K562 (cell line): ENCODE measurements at regions not wholly inside any gene's neighbourhood (a gene's known extent, or its start where the extent isn't known, plus 50 kb on each side); places are given as distances from the start of the nearest gene placed in this dataset.

ENCODE experiments used
- ATAC-seq: fragments of 200-7000 bp; cut with Tn5 transposase; 3 replicates; pipeline ENCODE4 v1.9.1; 2020; ENCODE audit warnings: moderate library complexity
- BruUV-seq: library from RNA; stranded (reverse); fragments of 400-500 nt; replicated peaks from 2 replicates; lab custom pipeline; 2021; lab: Mats Ljungman, UMichigan
- CTCF ChIA-PET: fragments of 300-600 bp; formaldehyde crosslinking; extraction: SDS; loops from one replicate; lab custom pipeline; 2021; ENCODE audit warnings: low intra/inter-chr PET ratio; lab: Yijun Ruan, JAX
- POLR2A ChIA-PET: fragments of 300-600, 350-650 bp; sonication (Branson Sonifier 250); formaldehyde crosslinking; extraction: SDS; loops from one replicate; lab custom pipeline; 2021; ENCODE audit warnings: antibody characterized with exemption, inconsistent platforms; lab: Yijun Ruan, JAX
- DNase-seq, 4 experiments: peaks; one replicate each; pipeline versions ENCODE4 v3.0.0 to v3.0.0-alpha.2; 2011 to 2018; ENCODE audit warnings: low spot score in 3 of 4, mixed read lengths in 3 of 4; ENCODE audit errors: extremely low read depth in 1 of 4
- FAIRE-seq: peaks from 2 replicates; lab custom pipeline; 2011; peaks lifted over from hg19 to GRCh38; lab: Jason Lieb, UNC
- H2AFZ ChIP-seq: 2 replicates; pipeline ENCODE4 v1.6.0; 2011; ENCODE audit warnings: low read depth, low read length, control low read depth, inconsistent platforms
- H3K27ac ChIP-seq: fragments of 200-600 bp; 3 replicates; pipeline ENCODE4 v1.8.0; 2011; ENCODE audit warnings: low read depth, mild to moderate bottlenecking, control low read depth, inconsistent platforms, low read length, moderate library complexity, mixed read lengths; ENCODE audit errors: extremely low read depth
- H3K27me3 ChIP-seq, 2 experiments: fragments of 300-600 bp in 1 of 2; 2 replicates in 1 of 2; 3 replicates in 1 of 2; pipeline versions ENCODE4 v1.6.0 to v1.8.0; 2011; ENCODE audit warnings: inconsistent platforms in 2 of 2, low read length in 2 of 2, mild to moderate bottlenecking in 1 of 2, mixed read lengths in 1 of 2, moderate library complexity in 1 of 2; ENCODE audit not compliant: control insufficient read depth in 2 of 2, insufficient read depth in 2 of 2
- H3K36me3 ChIP-seq: fragments of 300-600 bp; 3 replicates; pipeline ENCODE4 v1.8.0; 2011; ENCODE audit warnings: mild to moderate bottlenecking, low read length, inconsistent platforms; ENCODE audit not compliant: control insufficient read depth, insufficient read depth
- H3K4me1 ChIP-seq, 2 experiments: fragments of 200-600 bp in 1 of 2; replicated peaks in 1 of 2; 2 replicates in 1 of 2; 3 replicates in 1 of 2; pipeline versions ENCODE4 v1.5.1 to v1.8.0; 2011; ENCODE audit warnings: inconsistent platforms in 2 of 2, low read length in 2 of 2, mild to moderate bottlenecking in 1 of 2, mixed read lengths in 1 of 2, moderate library complexity in 1 of 2; ENCODE audit not compliant: control insufficient read depth in 2 of 2, insufficient read depth in 2 of 2
- H3K4me2 ChIP-seq: 2 replicates; pipeline ENCODE4 v1.6.1; 2011; ENCODE audit warnings: low read length, control low read depth, inconsistent platforms, mixed read lengths; ENCODE audit not compliant: insufficient read depth
- H3K4me3 ChIP-seq: fragments of 200-600 bp; sonication (generic), shearing (Covaris generic); 2 replicates; pipeline ENCODE4 v1.5.1; 2016; ENCODE audit warnings: control low read depth, inconsistent platforms
- H3K79me2 ChIP-seq: fragments of 200-600 bp; 3 replicates; pipeline ENCODE4 v1.8.0; 2011; ENCODE audit warnings: low read length, inconsistent platforms; ENCODE audit not compliant: control insufficient read depth, insufficient read depth
- H3K9ac ChIP-seq, 2 experiments: 2 replicates each; pipeline versions ENCODE4 v1.6.0 to v1.6.1; 2011; ENCODE audit warnings: low read depth in 2 of 2, low read length in 2 of 2, control low read depth in 1 of 2, inconsistent platforms in 1 of 2, mild to moderate bottlenecking in 1 of 2, mixed read lengths in 1 of 2; ENCODE audit not compliant: insufficient read depth in 1 of 2
- H3K9me1 ChIP-seq: one replicate; pipeline ENCODE4 v1.6.0; 2011; ENCODE audit warnings: inconsistent platforms, mild to moderate bottlenecking, low read length, moderate library complexity; ENCODE audit not compliant: control insufficient read depth, insufficient read depth
- H3K9me3 ChIP-seq: replicated peaks from 2 replicates; pipeline ENCODE4 v1.5.1; 2011; ENCODE audit warnings: low read depth, low read length, inconsistent platforms; ENCODE audit not compliant: control insufficient read depth, insufficient read depth
- H4K20me1 ChIP-seq: replicated peaks from 2 replicates; pipeline ENCODE4 v1.6.1; 2011; ENCODE audit warnings: low read length, inconsistent platforms, mixed read lengths; ENCODE audit not compliant: control insufficient read depth, insufficient read depth
- ASH1L ChIP-seq: fragments of 450-650 bp; IDR thresholded peaks from 2 replicates; pipeline ENCODE4 v1.6.1; 2018; ENCODE audit warnings: borderline replicate concordance, mild to moderate bottlenecking, low read depth; ENCODE audit not compliant: partially characterized antibody
- CSDE1 ChIP-seq, 2 experiments: fragments of 450-650 bp; IDR thresholded peaks; 2 replicates each; pipeline ENCODE4 v1.6.1; 2016; ENCODE audit warnings: mild to moderate bottlenecking in 1 of 2
- E4F1 ChIP-seq: fragments of 250-450 bp; sonication (Bioruptor Pico); IDR thresholded peaks from 2 replicates; pipeline ENCODE4 v1.5.0; 2021; ENCODE audit warnings: mild to moderate bottlenecking, borderline replicate concordance
- ESRRA ChIP-seq: fragments of 450-650 bp; IDR thresholded peaks from 2 replicates; pipeline ENCODE4 v1.6.1; 2014; ENCODE audit warnings: low read depth, mild to moderate bottlenecking, moderate library complexity, borderline replicate concordance
- FOXA1 ChIP-seq: fragments of 450-650 bp; IDR thresholded peaks from 2 replicates; pipeline ENCODE4 v1.6.1; 2016; ENCODE audit warnings: mild to moderate bottlenecking, borderline replicate concordance
- GMEB1 ChIP-seq: fragments of 250-450 bp; sonication (Bioruptor Pico); IDR thresholded peaks from 2 replicates; pipeline ENCODE4 v1.4.0; 2020; ENCODE audit warnings: mild to moderate bottlenecking
- KAT8 ChIP-seq: fragments of 450-650 bp; IDR thresholded peaks from 2 replicates; pipeline ENCODE4 v1.6.1; 2016; ENCODE audit warnings: low read depth, mild to moderate bottlenecking
- RBM17 ChIP-seq: fragments of 200-400 bp; formaldehyde crosslinking; IDR thresholded peaks from 2 replicates; pipeline ENCODE4 v1.6.1; 2017; ENCODE audit warnings: low read depth, mild to moderate bottlenecking, low read length, borderline replicate concordance
- SP2 ChIP-seq: IDR thresholded peaks from 2 replicates; pipeline ENCODE4 v1.6.1; 2011; ENCODE audit warnings: mild to moderate bottlenecking, low read depth, low read length, moderate library complexity; ENCODE audit not compliant: poor library complexity, severe bottlenecking; ENCODE audit errors: extremely low read depth
- THRB ChIP-seq: fragments of 450-650 bp; formaldehyde crosslinking; conservative IDR thresholded peaks from 2 replicates; pipeline ENCODE4 v1.4.0; 2022; ENCODE audit warnings: mild to moderate bottlenecking, missing genetic modification characterization
- ZNF449 ChIP-seq: fragments of 250-450 bp; sonication (Bioruptor Pico); IDR thresholded peaks from 2 replicates; pipeline ENCODE4 v1.8.0; 2022; ENCODE audit warnings: moderate library complexity, mild to moderate bottlenecking, inconsistent platforms
- WGBS: fragments of 100-300 bp; shearing (Covaris generic); methylation state at CpG from one replicate; pipeline ENCODE4 v1.1.6; 2016; ENCODE audit warnings: low coverage, mixed read lengths; ENCODE audit not compliant: insufficient coverage; ENCODE audit errors: missing lambda C conversion rate; 5-methylcytosine and 5-hydroxymethylcytosine counted together
- in situ Hi-C: fragments of 300-500 bp; cut with MboI; formaldehyde crosslinking; loops from 4 replicates; pipeline ENCODE4 v1.15.0; 2018; ENCODE audit warnings: inconsistent platforms, mixed read lengths
- intact Hi-C: fragments of 100-400 bp; cut with micrococcal nuclease; formaldehyde crosslinking; loops from 2 replicates; pipeline ENCODE4 v1.14.2; 2022

- Histone ChIP-seq H3K4me2 (no peak overlapping the region), H3K36me3 (no peaks in the 10 kb centered on the region), H2AFZ (no peak overlapping the region), H3K27me3 (peaks cover 3 to 43% of the 10 kb centered on the region in 2 experiments; a peak in 3 of 5 replicates), H3K9me1 (no peaks in the 10 kb centered on the region), H3K27ac (no peak overlapping the region), H3K4me1 (no peaks in the 10 kb centered on the region), H3K79me2 (no peaks in the 10 kb centered on the region), H4K20me1 (no peaks in the 10 kb centered on the region), H3K4me3 (no peak overlapping the region), H3K9ac (no peak overlapping the region), H3K9me3 (no peaks in the 10 kb centered on the region)
- no peak for DNase-seq
- no TSS peak for BruUV-seq
- under 1% methylated on average over 15 of the region's 15 CpGs for WGBS
- intact Hi-C loops (no loop called here), in situ Hi-C loops (no loop called here)
- no peak for FAIRE-seq
- CTCF ChIA-PET = no interaction called here
- TF ChIP-seq E4F1 (CRISPR knock-in tag) (no peak), ESRRA (no peak), SP2 (no peak), ZNF449 (CRISPR knock-in tag) (no peak), ASH1L (no peak), KAT8 (no peak), RBM17 (no peak), CSDE1 (IDR thresholded peaks at IDR 0.05) (no peak), FOXA1 (no peak), GMEB1 (CRISPR knock-in tag) (no peak), THRB (CRISPR knock-in tag) (no peak)
- POLR2A ChIA-PET = interaction anchor here (0.6 kb wide), 1 partner anchor 268 kb away, joined by 3 read pairs; no protein-coding TSS in a partner anchor
- ATAC-seq = no peak
Measured at GRCh38 chr1:5430911-5431697, 561.1 kb downstream of the NPHP4 start.
